Hepatocyte (in vitro differentiated cells): ENCODE measurements at regions not wholly inside any gene's neighbourhood (a gene's known extent, or its start where the extent isn't known, plus 50 kb on each side); places are given as distances from the start of the nearest gene placed in this dataset.

Experiments used
- DNase-seq: peaks from one replicate; pipeline ENCODE4 v3.0.0-alpha.2; 2016; ENCODE audit warnings: low spot score
- H2AFZ ChIP-seq: fragments of 200-600 bp; sonication (generic); 2 replicates; pipeline ENCODE4 v1.6.0; 2016; ENCODE audit warnings: antibody characterized with exemption, mild to moderate bottlenecking
- H3K27ac ChIP-seq: fragments of 200-600 bp; sonication (generic); 2 replicates; pipeline ENCODE4 v1.5.1; 2016; ENCODE audit warnings: mild to moderate bottlenecking
- H3K27me3 ChIP-seq: fragments of 200-600 bp; sonication (generic); 2 replicates; pipeline ENCODE4 v1.6.1; 2016
- H3K36me3 ChIP-seq: fragments of 200-600 bp; sonication (generic); replicated peaks from 2 replicates; pipeline ENCODE4 v1.5.1; 2016; ENCODE audit warnings: low read depth; ENCODE audit not compliant: insufficient read depth
- H3K4me1 ChIP-seq: fragments of 200-600 bp; sonication (generic); 2 replicates; pipeline ENCODE4 v1.5.1; 2016; ENCODE audit warnings: mild to moderate bottlenecking, moderate library complexity; ENCODE audit not compliant: insufficient read depth
- H3K4me2 ChIP-seq: fragments of 200-600 bp; sonication (generic); 2 replicates; pipeline ENCODE4 v1.6.0; 2016
- H3K4me3 ChIP-seq: fragments of 200-600 bp; sonication (generic); 2 replicates; pipeline ENCODE4 v1.5.1; 2016; ENCODE audit warnings: mild to moderate bottlenecking
- H3K79me2 ChIP-seq: fragments of 200-600 bp; sonication (generic); 2 replicates; pipeline ENCODE4 v1.6.0; 2017; ENCODE audit warnings: mild to moderate bottlenecking
- H3K9me2 ChIP-seq: fragments of 200-600 bp; sonication (generic); replicated peaks from 2 replicates; pipeline ENCODE4 v1.6.0; 2017; ENCODE audit warnings: mild to moderate bottlenecking; ENCODE audit not compliant: insufficient read depth
- H3K9me3 ChIP-seq: fragments of 200-600 bp; sonication (generic); 2 replicates; pipeline ENCODE4 v1.5.1; 2016; ENCODE audit warnings: low read depth, mild to moderate bottlenecking
- H4K20me1 ChIP-seq: fragments of 200-600 bp; sonication (generic); 2 replicates; pipeline ENCODE4 v1.6.0; 2016; ENCODE audit warnings: mild to moderate bottlenecking; ENCODE audit not compliant: insufficient read depth, poor library complexity, severe bottlenecking
- EZH2 ChIP-seq: fragments of 200-600 bp; sonication (generic); IDR thresholded peaks from 2 replicates; pipeline ENCODE4 v1.6.1; 2016; ENCODE audit warnings: antibody characterized with exemption, mild to moderate bottlenecking, borderline replicate concordance
- EZH2phosphoT487 ChIP-seq: fragments of 200-600 bp; sonication (generic); IDR thresholded peaks from one replicate; pipeline ENCODE4 v1.6.1; 2018; ENCODE audit warnings: antibody characterized with exemption, mild to moderate bottlenecking, low read depth, moderate library complexity; ENCODE audit not compliant: unreplicated experiment, severe bottlenecking
- WGBS: methylation state at CpG from one replicate; pipeline ENCODE4 v1.1.6; 2016; ENCODE audit warnings: low lambda C conversion rate; ENCODE audit errors: missing lambda C conversion rate; 5-methylcytosine and 5-hydroxymethylcytosine counted together
- TF ChIP-seq, protein P1 (sequence below): fragments of 200-600 bp; sonication (generic); IDR thresholded peaks from 2 replicates; pipeline ENCODE4 v1.5.1; 2016; ENCODE audit warnings: antibody characterized with exemption, mild to moderate bottlenecking; ENCODE audit not compliant: poor library complexity

DNA sequence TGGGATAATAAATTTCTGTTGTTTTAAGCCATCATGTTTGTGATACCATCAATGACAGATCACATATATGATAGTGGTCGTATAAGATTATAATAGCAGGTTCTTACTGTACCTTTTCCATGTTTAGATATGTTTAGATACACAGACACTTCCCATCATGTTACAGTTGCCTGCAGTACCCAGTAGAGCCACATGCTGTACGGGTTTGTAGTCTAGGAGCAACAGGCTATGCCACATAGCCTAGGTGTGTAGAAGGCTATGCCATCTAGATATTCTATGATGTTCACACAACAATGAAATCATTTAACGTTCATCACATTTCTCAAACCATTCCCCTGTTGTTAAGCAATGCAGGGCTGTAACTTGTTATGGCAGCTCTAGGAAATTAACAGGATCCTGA is 132.9 kb upstream of the SH3BP4 start:
- Histone ChIP-seq H3K9me3 (no peaks in the 10 kb centered on the region), H3K4me3 (no peak overlapping the region), H3K9me2 (no peaks in the 10 kb centered on the region), H3K27ac (no peak overlapping the region), H3K27me3 (no peaks in the 10 kb centered on the region), H4K20me1 (no peaks in the 10 kb centered on the region), H3K36me3 (no peaks in the 10 kb centered on the region), H3K4me1 (peaks cover 5% of the 10 kb centered on the region), H3K4me2 (no peak overlapping the region), H3K79me2 (no peaks in the 10 kb centered on the region), H2AFZ (no peak overlapping the region)
- no peak for TF ChIP-seq EZH2phosphoT487
- no peak for TF ChIP-seq EZH2
- TF ChIP-seq, protein P1, sequence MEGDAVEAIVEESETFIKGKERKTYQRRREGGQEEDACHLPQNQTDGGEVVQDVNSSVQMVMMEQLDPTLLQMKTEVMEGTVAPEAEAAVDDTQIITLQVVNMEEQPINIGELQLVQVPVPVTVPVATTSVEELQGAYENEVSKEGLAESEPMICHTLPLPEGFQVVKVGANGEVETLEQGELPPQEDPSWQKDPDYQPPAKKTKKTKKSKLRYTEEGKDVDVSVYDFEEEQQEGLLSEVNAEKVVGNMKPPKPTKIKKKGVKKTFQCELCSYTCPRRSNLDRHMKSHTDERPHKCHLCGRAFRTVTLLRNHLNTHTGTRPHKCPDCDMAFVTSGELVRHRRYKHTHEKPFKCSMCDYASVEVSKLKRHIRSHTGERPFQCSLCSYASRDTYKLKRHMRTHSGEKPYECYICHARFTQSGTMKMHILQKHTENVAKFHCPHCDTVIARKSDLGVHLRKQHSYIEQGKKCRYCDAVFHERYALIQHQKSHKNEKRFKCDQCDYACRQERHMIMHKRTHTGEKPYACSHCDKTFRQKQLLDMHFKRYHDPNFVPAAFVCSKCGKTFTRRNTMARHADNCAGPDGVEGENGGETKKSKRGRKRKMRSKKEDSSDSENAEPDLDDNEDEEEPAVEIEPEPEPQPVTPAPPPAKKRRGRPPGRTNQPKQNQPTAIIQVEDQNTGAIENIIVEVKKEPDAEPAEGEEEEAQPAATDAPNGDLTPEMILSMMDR = no peak
- no peak for DNase-seq
- 88% methylated on average over 3 of the region's 3 CpGs for WGBS

GRCh38 chr2:234816491-234816890 is 135.3 kb upstream of the SH3BP4 start:
- H3K27ac ChIP-seq = no peak overlapping the region
- H3K36me3 ChIP-seq = no peaks in the 10 kb centered on the region
- no peaks in the 10 kb centered on the region for H4K20me1 ChIP-seq
- TF ChIP-seq EZH2phosphoT487 (no peak), EZH2 (no peak)
- TF ChIP-seq, protein P1 = no peak
- no peaks in the 10 kb centered on the region for H3K79me2 ChIP-seq
- H3K9me2 ChIP-seq = no peaks in the 10 kb centered on the region
- H3K9me3 ChIP-seq = no peaks in the 10 kb centered on the region
- no peaks in the 10 kb centered on the region for H3K27me3 ChIP-seq
- H3K4me2 ChIP-seq = no peak overlapping the region
- no peak overlapping the region for H3K4me3 ChIP-seq
- no peak overlapping the region for H2AFZ ChIP-seq
- H3K4me1 ChIP-seq = no peaks in the 10 kb centered on the region
- no peak for DNase-seq
- WGBS = 85% methylated on average over 10 of the region's 10 CpGs

- Histone ChIP-seq H3K27ac (no peak overlapping the region), H3K4me2 (no peak overlapping the region), H3K9me3 (no peaks in the 10 kb centered on the region), H3K9me2 (no peaks in the 10 kb centered on the region), H4K20me1 (no peaks in the 10 kb centered on the region), H3K4me1 (no peaks in the 10 kb centered on the region), H2AFZ (no peak overlapping the region), H3K36me3 (no peaks in the 10 kb centered on the region), H3K4me3 (no peak overlapping the region), H3K27me3 (no peaks in the 10 kb centered on the region), H3K79me2 (no peaks in the 10 kb centered on the region)
- DNase-seq = no peak
- TF ChIP-seq EZH2phosphoT487 (no peak), EZH2 (no peak)
- TF ChIP-seq, protein P1 = no peak
- WGBS = 76% methylated on average over 4 of the region's 4 CpGs
Observed at GRCh38 chr2:234816056-234816455, 135.8 kb upstream of the SH3BP4 start.

DNA sequence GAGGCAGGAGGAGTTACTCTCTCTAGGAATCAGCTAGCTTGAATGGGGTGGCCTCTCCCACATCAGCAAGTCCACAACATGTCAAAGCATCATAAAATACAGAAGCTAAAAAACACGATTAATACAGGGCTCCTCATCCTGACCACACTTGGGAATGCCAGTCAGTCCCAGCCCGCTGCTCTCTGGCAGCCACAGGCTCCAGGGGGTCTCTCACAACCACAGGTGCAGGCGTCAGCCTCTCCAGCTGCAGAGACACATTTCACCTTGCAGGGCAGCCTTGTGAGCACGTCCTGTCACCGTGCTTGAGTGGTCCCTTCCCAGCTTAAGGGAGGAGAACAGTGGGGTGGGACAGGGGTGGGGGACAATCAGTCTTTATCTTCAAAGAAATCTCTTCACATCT is 137.4 kb upstream of the SH3BP4 start:
- WGBS = 84% methylated on average over 5 of the region's 5 CpGs
- TF ChIP-seq, protein P1 = no peak
- TF ChIP-seq EZH2phosphoT487 (no peak), EZH2 (no peak)
- H3K27ac ChIP-seq = no peak overlapping the region
- no peak overlapping the region for H3K4me2 ChIP-seq
- no peaks in the 10 kb centered on the region for H3K9me2 ChIP-seq
- no peaks in the 10 kb centered on the region for H4K20me1 ChIP-seq
- no peak overlapping the region for H3K4me3 ChIP-seq
- no peaks in the 10 kb centered on the region for H3K79me2 ChIP-seq
- no peaks in the 10 kb centered on the region for H3K4me1 ChIP-seq
- peaks cover 3% of the 10 kb centered on the region for H3K27me3 ChIP-seq
- no peak overlapping the region for H2AFZ ChIP-seq
- DNase-seq = no peak
- H3K36me3 ChIP-seq = no peaks in the 10 kb centered on the region
- H3K9me3 ChIP-seq = no peaks in the 10 kb centered on the region
